MM.1S (cell line): ENCODE measurements at regions not wholly inside any gene's neighbourhood (a gene's known extent, or its start where the extent isn't known, plus 50 kb on each side); places are given as distances from the start of the nearest gene placed in this dataset.

Experiments used
- CTCF ChIP-seq: fragments of 300-600 bp; sonication (generic); IDR thresholded peaks from 2 replicates; pipeline ENCODE4 v1.5.1; 2016; ENCODE audit warnings: antibody characterized with exemption, low read length, mixed read lengths
- EZH2 ChIP-seq: fragments of 300-600 bp; sonication (generic); optimal IDR thresholded peaks from 2 replicates; pipeline ENCODE3; 2017; ENCODE audit warnings: low read depth, mild to moderate bottlenecking, antibody characterized with exemption, low read length, mixed read lengths

GRCh38 chr1:221549815-221550214 lies 192.1 kb downstream of the DUSP10 start:
- TF ChIP-seq CTCF (no peak), EZH2 (no peak)
